GM18508 (cell line): ENCODE measurements at regions not wholly inside any gene's neighbourhood (a gene's known extent, or its start where the extent isn't known, plus 50 kb on each side); places are given as distances from the start of the nearest gene placed in this dataset.
"Not testable (repeated sequence)": the region's sequence is repeated elsewhere in the genome, so short reads cannot be mapped to it uniquely, and the experiment has no call there.

Source experiments
- ATAC-seq: cut with Tn5 transposase; IDR thresholded peaks from one replicate; pipeline ENCODE4 v1.9.1; 2021; ENCODE audit warnings: moderate number of reproducible peaks; ENCODE audit not compliant: insufficient read depth, unreplicated experiment

DNA sequence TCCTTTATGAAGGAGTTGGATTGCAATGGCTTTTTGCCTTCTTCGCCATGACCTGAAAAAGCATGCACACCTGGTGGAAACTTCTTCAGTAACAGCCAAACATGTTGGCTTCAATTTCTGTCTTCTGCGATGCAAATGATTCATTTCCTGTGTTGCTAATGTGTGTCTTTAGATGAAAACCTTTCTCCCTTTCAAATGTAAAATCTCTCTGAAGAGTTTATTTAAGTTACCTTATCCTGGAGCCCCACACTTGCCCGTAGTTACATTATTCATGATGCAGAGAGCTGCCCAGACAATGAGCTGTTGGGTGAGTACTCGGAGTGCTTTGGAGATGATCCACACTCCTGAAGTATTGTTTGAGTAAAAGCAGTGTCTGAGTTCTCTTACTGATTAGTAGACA, 1100.9 kb downstream of the RPA4 start:
- ATAC-seq: no peak

GRCh38 chrX:97985096-97985495, 1101.4 kb downstream of the RPA4 start:
- no peak for ATAC-seq

DNA sequence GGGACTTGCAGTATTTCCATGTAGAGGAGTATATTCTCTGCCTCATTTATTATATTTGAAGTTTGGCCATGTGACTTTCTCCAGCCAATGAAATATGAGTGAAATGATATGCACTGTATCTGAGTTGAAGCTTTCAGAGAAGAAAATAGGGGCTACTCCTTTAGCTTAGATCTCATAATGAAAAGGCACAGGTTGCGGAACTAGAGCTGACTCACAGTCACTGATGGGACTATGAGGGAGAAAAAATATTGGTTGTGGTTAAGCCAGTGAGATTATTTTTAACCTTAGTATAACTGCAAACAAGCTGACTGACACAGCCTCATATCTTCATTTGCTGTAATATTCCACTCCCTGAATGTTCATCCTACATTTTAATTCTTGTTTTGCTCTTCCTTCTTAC, 1104.3 kb downstream of the RPA4 start:
- ATAC-seq: no peak

GRCh38 chrX:97995834-97996233, 1112.1 kb downstream of the RPA4 start:
- ATAC-seq: no peak

GRCh38 chrX:98028691-98029090, 1145.0 kb downstream of the RPA4 start:
- no peak for ATAC-seq

DNA sequence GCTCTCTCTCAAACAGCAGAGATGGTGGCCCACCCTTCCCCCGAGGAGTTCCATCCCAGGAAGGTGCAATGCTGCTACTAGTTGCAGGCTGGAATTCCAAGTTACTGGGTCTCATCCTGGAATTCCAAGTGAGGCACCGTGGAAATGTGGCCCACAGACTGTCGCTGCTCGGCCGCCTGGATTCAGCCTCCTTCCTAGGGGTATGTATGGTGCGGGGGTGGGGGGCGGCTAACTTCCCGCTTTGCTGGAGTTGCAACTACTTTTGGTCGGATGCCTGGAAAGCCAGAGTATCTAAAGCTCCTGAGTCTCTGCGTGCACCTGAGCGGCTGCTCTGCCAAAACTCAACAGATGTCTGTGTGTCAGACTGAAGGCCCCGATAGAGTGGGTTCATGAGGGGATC, 1146.2 kb downstream of the RPA4 start:
- no peak for ATAC-seq

GRCh38 chrX:98057176-98057575, 1173.5 kb downstream of the RPA4 start:
- no peak for ATAC-seq

GRCh38 chrX:98065151-98065550, 1181.4 kb downstream of the RPA4 start:
- ATAC-seq: no peak

GRCh38 chrX:98067611-98068010, 1183.9 kb downstream of the RPA4 start:
- no peak for ATAC-seq

- ATAC-seq: no peak
Observed at GRCh38 chrX:98068024-98068580, 1184.4 kb downstream of the RPA4 start.

GRCh38 chrX:98071331-98071730, 1187.6 kb downstream of the RPA4 start:
- no peak for ATAC-seq

DNA sequence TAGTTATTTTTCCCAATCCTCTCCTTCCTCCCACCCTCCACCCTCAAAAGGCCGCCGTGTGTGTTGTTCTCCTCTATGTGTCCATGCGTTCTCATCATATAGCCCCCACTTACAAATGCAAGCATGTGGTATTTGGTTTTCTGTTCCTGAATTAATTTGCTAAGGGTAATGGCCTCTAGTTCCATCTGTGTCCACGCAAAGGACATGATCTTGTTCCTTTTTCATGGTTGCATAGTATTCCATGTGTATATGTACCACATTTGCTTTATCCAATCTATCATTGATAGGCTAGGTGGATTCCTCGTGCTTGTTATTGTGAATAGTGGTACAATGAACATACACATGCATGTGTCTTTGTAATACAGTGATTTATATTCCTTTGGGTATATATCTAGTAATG, 1193.7 kb downstream of the RPA4 start:
- no peak for ATAC-seq

DNA sequence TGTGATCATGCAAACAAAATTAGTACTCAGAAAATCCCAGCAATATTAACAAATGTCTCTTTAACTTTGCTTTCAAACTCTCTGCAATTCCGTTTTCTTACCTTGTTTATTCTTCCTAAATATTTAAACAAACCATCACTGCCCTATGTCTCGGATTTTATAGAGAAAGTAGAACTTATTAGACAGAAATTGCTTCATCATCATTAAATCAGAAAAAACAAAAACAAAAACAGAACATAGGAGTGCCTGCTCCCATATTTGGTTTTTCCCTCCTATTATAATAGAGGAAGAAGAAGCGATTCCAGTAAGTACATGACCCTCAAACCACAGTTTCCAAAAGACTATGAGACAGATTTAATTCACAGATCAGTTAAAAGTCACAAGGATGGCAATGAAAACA, 1228.0 kb downstream of the RPA4 start:
- ATAC-seq: no peak

DNA sequence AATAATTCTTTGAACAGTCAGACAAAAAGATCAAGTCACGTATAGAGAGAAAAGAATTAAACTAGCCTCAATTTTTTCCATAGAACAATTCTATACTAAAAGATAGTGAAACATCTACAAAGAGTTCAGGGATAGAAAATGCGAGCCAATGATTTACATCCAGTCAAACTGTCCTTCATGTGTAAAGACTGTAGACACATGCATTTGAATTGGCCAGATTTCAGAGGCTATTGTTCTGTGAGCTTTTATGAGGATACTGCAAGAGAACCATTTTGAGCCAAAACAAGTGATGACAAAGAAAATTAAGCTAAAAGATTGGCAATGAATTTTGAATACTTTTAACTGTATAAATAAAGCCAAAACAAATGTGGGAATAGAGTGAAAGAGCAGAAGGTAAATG, 1230.3 kb downstream of the RPA4 start:
- ATAC-seq: no peak

- no peak for ATAC-seq
Observed at GRCh38 chrX:98141466-98141865, 1257.8 kb downstream of the RPA4 start.

- no peak for ATAC-seq
Observed at GRCh38 chrX:98191003-98191402, 1307.3 kb downstream of the RPA4 start.

GRCh38 chrX:98194036-98194435, 1310.3 kb downstream of the RPA4 start:
- no peak for ATAC-seq

DNA sequence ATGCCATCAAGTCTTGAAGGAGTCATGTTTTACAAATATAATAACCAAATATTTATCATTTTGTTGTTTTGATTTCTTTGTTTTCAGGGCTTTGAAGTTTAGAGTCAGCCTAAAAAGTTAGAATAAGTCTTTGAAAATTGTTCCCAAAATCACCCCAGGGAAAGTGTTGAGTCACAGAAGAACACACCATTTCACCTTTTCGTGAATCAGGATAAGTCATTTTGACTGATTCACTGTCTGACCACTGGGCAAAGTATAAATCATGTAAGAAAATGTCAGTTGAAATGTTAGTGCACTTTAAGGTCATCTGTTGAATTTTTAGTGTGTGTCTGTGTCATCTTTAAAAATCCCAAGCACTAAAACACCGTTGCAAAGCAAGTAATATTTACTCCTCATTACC, 1320.1 kb downstream of the RPA4 start:
- no peak for ATAC-seq

GRCh38 chrX:98207947-98208346, 1324.2 kb downstream of the RPA4 start:
- ATAC-seq: no peak

DNA sequence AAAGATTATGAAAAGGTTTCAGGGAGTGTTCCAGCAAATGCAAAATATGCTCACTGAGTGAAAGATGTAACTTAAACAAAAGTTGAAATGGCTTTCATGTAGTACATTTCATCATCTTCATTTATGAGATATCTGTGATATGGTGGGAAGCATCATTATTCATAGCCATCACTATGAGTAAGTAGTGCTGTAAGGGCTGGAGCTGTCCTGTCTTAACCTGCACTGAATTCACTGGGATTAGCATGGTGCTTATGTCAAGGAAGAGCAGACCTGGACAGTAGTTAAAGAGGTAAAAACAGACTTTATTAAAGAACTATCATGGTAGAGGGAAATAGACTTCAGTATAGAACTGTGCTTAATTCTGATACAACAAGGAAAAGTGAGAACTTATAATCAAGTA, 1347.3 kb downstream of the RPA4 start:
- no peak for ATAC-seq

DNA sequence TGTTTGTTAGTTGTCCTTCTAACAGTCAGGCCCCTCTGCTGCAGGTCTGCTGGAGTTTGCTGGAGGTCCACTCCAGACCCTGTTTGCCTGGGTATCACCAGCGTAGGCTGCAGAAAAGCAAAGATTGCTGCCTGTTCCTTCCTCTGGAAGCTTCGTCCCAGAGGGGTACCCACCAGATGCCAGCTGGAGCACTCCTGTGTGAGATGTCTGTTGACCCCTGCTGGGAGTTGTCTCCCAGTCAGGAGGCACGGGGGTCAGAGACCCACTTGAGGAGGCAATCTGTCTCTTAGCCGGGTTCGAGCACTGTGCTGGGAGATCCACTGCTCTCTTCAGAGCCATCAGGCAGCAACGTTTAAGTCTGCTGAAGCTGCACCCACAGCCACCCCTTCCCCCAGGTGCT, 1356.4 kb downstream of the RPA4 start:
- not testable (repeated sequence) for ATAC-seq

DNA sequence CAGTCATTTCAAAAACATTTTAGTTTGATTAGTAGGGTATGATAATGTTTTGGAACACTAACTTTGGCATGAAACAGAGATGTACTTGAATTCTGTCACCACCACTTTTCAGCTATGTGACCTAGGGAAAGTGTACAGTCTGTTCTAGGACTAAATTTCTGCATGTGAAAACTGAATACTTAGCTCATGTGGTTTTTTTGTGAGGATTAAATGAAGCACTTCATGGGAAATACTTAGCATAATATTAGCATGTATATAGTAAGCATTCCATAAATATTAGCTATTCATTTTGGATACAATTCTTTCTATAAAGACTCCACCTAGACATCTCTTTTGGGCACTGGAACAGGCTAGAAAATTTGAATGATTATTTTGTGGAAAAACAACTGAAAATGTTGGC, 1379.4 kb downstream of the RPA4 start:
- ATAC-seq: no peak

DNA sequence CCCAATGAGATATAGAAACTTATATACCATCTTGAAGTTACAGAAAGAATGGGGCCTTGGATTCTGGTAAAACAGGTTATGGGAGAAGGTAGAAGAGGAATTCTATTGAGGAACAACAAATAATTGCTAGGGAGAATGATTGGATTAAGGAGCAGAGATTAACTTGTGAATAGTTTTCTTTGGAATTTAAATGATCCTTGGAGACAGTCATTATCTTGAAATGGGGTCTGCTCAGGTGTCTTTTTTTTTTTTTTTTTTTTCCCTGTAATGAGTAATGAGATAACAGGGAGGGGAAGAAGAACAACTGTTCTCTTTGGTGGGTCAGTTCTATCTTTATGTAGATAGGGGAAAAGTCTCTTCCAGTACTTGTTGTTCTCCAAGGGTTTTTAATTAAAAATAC, 1406.0 kb downstream of the RPA4 start:
- no peak for ATAC-seq
